ENCODE measurements at regions not wholly inside any gene's neighbourhood (a gene's known extent, or its start where the extent isn't known, plus 50 kb on each side); places are given as distances from the start of the nearest gene placed in this dataset.

GRCh38 chr13:63010072-63010658 is 1594.5 kb upstream of the PCDH20 start:
- no peak for DNase-seq (ENCODE audit: low read depth)

GRCh38 chr13:63005625-63006024 is 1590.0 kb upstream of the PCDH20 start:
- DNase-seq (ENCODE audit: low read depth): no peak

GRCh38 chr13:62997696-62998095 is 1582.0 kb upstream of the PCDH20 start:
- DNase-seq (ENCODE audit: low read depth): no peak

- no peak for DNase-seq (ENCODE audit: low read depth)
Measured at GRCh38 chr13:62997038-62997599, 1581.5 kb upstream of the PCDH20 start.

GRCh38 chr13:62973804-62974203 is 1558.2 kb upstream of the PCDH20 start:
- DNase-seq (ENCODE audit: low read depth): no peak

GRCh38 chr13:62964522-62964921 is 1548.9 kb upstream of the PCDH20 start:
- no peak for DNase-seq (ENCODE audit: low read depth)

- DNase-seq (ENCODE audit: low read depth): no peak
Measured at GRCh38 chr13:62960723-62961122, 1545.1 kb upstream of the PCDH20 start.

GRCh38 chr13:62933809-62934208 is 1518.2 kb upstream of the PCDH20 start:
- no peak for DNase-seq (ENCODE audit: low read depth)

- peak; percentile 29 for DNase-seq (ENCODE audit: low read depth)
Measured at GRCh38 chr13:62932256-62932883, 1516.7 kb upstream of the PCDH20 start.

- DNase-seq (ENCODE audit: low read depth): peak; percentile 32
Measured at GRCh38 chr13:62931853-62932252, 1516.2 kb upstream of the PCDH20 start.

- no peak for DNase-seq (ENCODE audit: low read depth)
Measured at GRCh38 chr13:62924395-62924794, 1508.7 kb upstream of the PCDH20 start.

- no peak for DNase-seq (ENCODE audit: low read depth)
Measured at GRCh38 chr13:62920159-62920558, 1504.5 kb upstream of the PCDH20 start.

- DNase-seq (ENCODE audit: low read depth): no peak
Measured at GRCh38 chr13:62919491-62919890, 1503.8 kb upstream of the PCDH20 start.

GRCh38 chr13:62910541-62911060 is 1495.0 kb upstream of the PCDH20 start:
- DNase-seq (ENCODE audit: low read depth): no peak

- no peak for DNase-seq (ENCODE audit: low read depth)
Measured at GRCh38 chr13:62908321-62908720, 1492.7 kb upstream of the PCDH20 start.

- DNase-seq (ENCODE audit: low read depth): no peak
Measured at GRCh38 chr13:62906896-62907295, 1491.2 kb upstream of the PCDH20 start.

GRCh38 chr13:62906469-62906868 is 1490.8 kb upstream of the PCDH20 start:
- DNase-seq (ENCODE audit: low read depth): no peak

- no peak for DNase-seq (ENCODE audit: low read depth)
Measured at GRCh38 chr13:62887046-62887445, 1471.4 kb upstream of the PCDH20 start.

- peak; percentile 3 for DNase-seq (ENCODE audit: low read depth)
Measured at GRCh38 chr13:62879071-62879470, 1463.4 kb upstream of the PCDH20 start.

- no peak for DNase-seq (ENCODE audit: low read depth)
Measured at GRCh38 chr13:62875118-62875640, 1459.5 kb upstream of the PCDH20 start.

GRCh38 chr13:62850331-62850730 is 1434.7 kb upstream of the PCDH20 start:
- no peak for DNase-seq (ENCODE audit: low read depth)

- DNase-seq (ENCODE audit: low read depth): no peak
Measured at GRCh38 chr13:62847520-62847919, 1431.9 kb upstream of the PCDH20 start.

GRCh38 chr13:62846302-62846701 is 1430.7 kb upstream of the PCDH20 start:
- no peak for DNase-seq (ENCODE audit: low read depth)

Data from renal cortical epithelial cell (primary cell).